A673 (cell line): ENCODE measurements at regions not wholly inside any gene's neighbourhood (a gene's known extent, or its start where the extent isn't known, plus 50 kb on each side); places are given as distances from the start of the nearest gene placed in this dataset.

ENCODE experiments used
- EZH2 ChIP-seq: fragments of 200-600 bp; sonication (generic); IDR thresholded peaks from 2 replicates; pipeline ENCODE4 v1.6.1; 2017; ENCODE audit warnings: borderline replicate concordance, low read depth, mild to moderate bottlenecking, mixed read lengths, antibody characterized with exemption, low read length; ENCODE audit not compliant: poor library complexity, severe bottlenecking
- TF ChIP-seq, protein P1 (sequence below): fragments of 300-800, 200-600 bp; sonication (generic); conservative IDR thresholded peaks from 2 replicates; pipeline ENCODE4 v1.5.1; 2017; ENCODE audit warnings: low read depth, mild to moderate bottlenecking, antibody characterized with exemption, low read length, moderate library complexity, mixed read lengths

DNA sequence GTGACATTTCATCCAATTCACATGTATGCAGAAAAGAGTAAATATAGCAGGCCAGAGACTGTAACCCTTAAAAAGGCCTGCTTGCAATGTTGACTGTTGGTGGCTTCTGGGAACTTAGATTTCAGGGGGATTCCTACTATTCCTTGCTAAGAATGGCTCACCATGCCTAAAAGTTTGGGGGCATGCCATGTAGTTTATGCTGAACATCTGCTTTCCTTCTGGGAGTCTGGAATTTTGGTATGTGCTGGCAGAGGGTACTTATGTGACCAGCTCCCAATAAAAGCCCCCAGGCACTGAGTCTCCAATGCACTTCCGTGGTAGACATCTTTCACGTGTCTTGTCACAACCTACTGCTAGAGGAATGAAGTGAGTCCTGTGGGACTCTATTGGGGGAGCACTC, 88.4 kb upstream of the PCDH8 start:
- TF ChIP-seq, protein P1, sequence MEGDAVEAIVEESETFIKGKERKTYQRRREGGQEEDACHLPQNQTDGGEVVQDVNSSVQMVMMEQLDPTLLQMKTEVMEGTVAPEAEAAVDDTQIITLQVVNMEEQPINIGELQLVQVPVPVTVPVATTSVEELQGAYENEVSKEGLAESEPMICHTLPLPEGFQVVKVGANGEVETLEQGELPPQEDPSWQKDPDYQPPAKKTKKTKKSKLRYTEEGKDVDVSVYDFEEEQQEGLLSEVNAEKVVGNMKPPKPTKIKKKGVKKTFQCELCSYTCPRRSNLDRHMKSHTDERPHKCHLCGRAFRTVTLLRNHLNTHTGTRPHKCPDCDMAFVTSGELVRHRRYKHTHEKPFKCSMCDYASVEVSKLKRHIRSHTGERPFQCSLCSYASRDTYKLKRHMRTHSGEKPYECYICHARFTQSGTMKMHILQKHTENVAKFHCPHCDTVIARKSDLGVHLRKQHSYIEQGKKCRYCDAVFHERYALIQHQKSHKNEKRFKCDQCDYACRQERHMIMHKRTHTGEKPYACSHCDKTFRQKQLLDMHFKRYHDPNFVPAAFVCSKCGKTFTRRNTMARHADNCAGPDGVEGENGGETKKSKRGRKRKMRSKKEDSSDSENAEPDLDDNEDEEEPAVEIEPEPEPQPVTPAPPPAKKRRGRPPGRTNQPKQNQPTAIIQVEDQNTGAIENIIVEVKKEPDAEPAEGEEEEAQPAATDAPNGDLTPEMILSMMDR, result no peak
- no peak for TF ChIP-seq EZH2
